Esophagus squamous epithelium (tissue), 5 donors: ENCODE measurements at regions not wholly inside any gene's neighbourhood (a gene's known extent, or its start where the extent isn't known, plus 50 kb on each side); places are given as distances from the start of the nearest gene placed in this dataset.
"Not testable (repeated sequence)": the region's sequence is repeated elsewhere in the genome, so short reads cannot be mapped to it uniquely, and the experiment has no call there.

ENCODE experiments used
- DNase-seq: peaks from one replicate; lab custom pipeline; 2025; lab: John Stamatoyannopoulos, UW
- H3K27ac ChIP-seq, 4 donors: fragments of 200-600 bp; sonication (generic); one replicate each; pipeline ENCODE4 v1.5.1; 2016 to 2019; ENCODE audit warnings: mild to moderate bottlenecking in 1 of 4
- H3K27me3 ChIP-seq, 4 donors: fragments of 200-600 bp; sonication (generic); 1 replicate in 3 of 4; 2 replicates in 1 of 4; pipeline versions ENCODE4 v1.5.1 to v1.6.0; 2017 to 2021; ENCODE audit warnings: antibody characterized with exemption in 1 of 4
- H3K36me3 ChIP-seq, 3 donors: fragments of 200-600 bp; sonication (generic); one replicate each; pipeline ENCODE4 v1.5.1; 2016 to 2019
- H3K4me1 ChIP-seq, 3 donors: fragments of 200-600 bp; sonication (generic); one replicate each; pipeline ENCODE4 v1.5.1; 2017 to 2019
- H3K4me3 ChIP-seq, 4 donors: fragments of 200-600 bp; sonication (generic); 1 replicate in 3 of 4; 2 replicates in 1 of 4; pipeline ENCODE4 v1.5.1; 2016 to 2019; ENCODE audit warnings: mild to moderate bottlenecking in 2 of 4, moderate library complexity in 1 of 4
- H3K9me3 ChIP-seq, 3 donors: fragments of 200-600 bp; sonication (generic); one replicate each; pipeline ENCODE4 v1.5.1; 2016 to 2019
- POLR2A ChIP-seq, 4 donors: fragments of 450-650 bp; IDR thresholded peaks; one replicate each; pipeline ENCODE4 v1.6.1; 2017; ENCODE audit warnings: antibody characterized with exemption in 4 of 4, mild to moderate bottlenecking in 4 of 4, moderate library complexity in 3 of 4
- WGBS, 2 donors: methylation state at CpG; one replicate each; pipeline ENCODE4 v1.1.5; 2018; 5-methylcytosine and 5-hydroxymethylcytosine counted together
- intact Hi-C: fragments of 100-400 bp; cut with DNase I; formaldehyde crosslinking; loops from one replicate; pipeline ENCODE4 v1.15.0; 2022
- TF ChIP-seq, protein P1 (sequence below), 6 experiments: fragments of 450-650 bp in 4 of 6; fragments of 200-600 bp in 2 of 6; sonication (generic) in 2 of 6; IDR thresholded peaks; one replicate each; pipeline ENCODE4 v1.5.1; 2016 to 2019; ENCODE audit warnings: antibody characterized with exemption in 6 of 6, mild to moderate bottlenecking in 4 of 6, moderate library complexity in 4 of 6
- donor health status: DM: yes; HTN: yes; CAD: no.

DNA sequence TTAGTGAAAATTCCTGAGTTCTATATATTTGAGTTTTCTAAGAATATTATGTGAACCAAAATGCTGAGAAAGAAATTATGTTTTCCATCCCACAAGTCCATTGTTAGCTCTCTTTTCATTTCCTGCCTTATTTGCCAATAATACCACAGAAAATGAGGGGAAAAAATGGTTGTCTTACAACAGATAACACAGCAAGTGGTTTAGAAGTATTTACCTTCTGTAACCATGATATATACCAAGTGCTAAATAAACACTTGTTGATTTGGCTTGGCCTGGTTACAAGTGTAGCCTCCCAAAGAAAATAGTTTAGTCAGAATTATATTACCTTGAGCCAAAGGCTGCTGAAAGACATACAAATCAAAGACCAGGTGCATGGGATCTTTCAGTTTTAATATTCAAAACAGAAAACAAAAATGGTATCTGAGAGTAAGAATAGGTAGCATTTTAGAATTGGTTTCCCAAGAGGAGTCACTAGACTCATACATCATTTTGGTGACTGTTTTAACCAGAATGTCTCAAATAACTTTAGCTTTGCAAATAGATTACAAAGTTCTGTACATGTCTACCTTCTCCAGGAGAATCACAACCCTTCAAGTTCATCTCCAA lies 439.8 kb upstream of the DYNLRB2 start:
- Histone ChIP-seq H3K9me3 (peaks cover 0 to 11% (median 0%) of the 10 kb centered on the region in 3 donors), H3K4me1 (peaks cover 0 to 30% (median 2%) of the 10 kb centered on the region in 3 donors), H3K27ac (no peak overlapping the region), H3K4me3 (no peak overlapping the region), H3K27me3 (no peaks in the 10 kb centered on the region), H3K36me3 (no peaks in the 10 kb centered on the region)
- intact Hi-C loops = no loop called here
- no peak for DNase-seq
- no peak for TF ChIP-seq POLR2A (IDR thresholded peaks at IDR 0.05)
- TF ChIP-seq, protein P1, sequence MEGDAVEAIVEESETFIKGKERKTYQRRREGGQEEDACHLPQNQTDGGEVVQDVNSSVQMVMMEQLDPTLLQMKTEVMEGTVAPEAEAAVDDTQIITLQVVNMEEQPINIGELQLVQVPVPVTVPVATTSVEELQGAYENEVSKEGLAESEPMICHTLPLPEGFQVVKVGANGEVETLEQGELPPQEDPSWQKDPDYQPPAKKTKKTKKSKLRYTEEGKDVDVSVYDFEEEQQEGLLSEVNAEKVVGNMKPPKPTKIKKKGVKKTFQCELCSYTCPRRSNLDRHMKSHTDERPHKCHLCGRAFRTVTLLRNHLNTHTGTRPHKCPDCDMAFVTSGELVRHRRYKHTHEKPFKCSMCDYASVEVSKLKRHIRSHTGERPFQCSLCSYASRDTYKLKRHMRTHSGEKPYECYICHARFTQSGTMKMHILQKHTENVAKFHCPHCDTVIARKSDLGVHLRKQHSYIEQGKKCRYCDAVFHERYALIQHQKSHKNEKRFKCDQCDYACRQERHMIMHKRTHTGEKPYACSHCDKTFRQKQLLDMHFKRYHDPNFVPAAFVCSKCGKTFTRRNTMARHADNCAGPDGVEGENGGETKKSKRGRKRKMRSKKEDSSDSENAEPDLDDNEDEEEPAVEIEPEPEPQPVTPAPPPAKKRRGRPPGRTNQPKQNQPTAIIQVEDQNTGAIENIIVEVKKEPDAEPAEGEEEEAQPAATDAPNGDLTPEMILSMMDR (IDR thresholded peaks at IDR 0.05) = no peak

- Histone ChIP-seq H3K36me3 (no peaks in the 10 kb centered on the region), H3K4me1 (peaks cover 0 to 23% (median 2%) of the 10 kb centered on the region in 3 donors)
- intact Hi-C loops = no loop called here
These were observed 440.6 kb upstream of the DYNLRB2 start for GRCh38 chr16:80100186-80100585.

DNA sequence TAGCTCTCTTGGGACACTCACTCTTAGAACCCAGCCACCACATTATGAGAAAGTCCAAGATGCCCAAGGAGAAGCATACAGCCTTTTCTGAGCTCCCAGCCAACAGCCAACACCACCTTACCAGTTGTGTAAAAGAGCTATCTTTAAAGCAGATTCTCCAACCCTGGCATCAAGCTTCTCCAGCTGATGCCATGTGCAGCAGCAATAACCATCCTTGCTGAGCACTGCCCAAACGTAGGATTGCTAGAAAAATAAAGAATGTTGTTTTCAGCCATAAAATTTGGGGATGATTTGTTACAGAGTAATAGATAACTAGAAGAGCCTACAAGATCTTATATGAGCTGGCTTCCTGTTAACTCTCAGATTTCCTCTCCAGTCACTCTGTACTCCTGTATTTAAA lies 443.7 kb upstream of the DYNLRB2 start:
- Histone ChIP-seq H3K4me3 (no peak overlapping the region), H3K36me3 (no peaks in the 10 kb centered on the region), H3K4me1 (peaks cover 0 to 10% (median 0%) of the 10 kb centered on the region in 3 donors), H3K27ac (no peak overlapping the region), H3K9me3 (peaks cover 0 to 11% (median 0%) of the 10 kb centered on the region in 3 donors), H3K27me3 (no peaks in the 10 kb centered on the region)
- no peak for TF ChIP-seq POLR2A (IDR thresholded peaks at IDR 0.05)
- TF ChIP-seq, protein P1 (IDR thresholded peaks at IDR 0.05) = no peak
- intact Hi-C loops = no loop called here
- 82 to 85% methylated on average over 1 of the region's 1 CpG for WGBS, 2 donors
- no peak for DNase-seq

More at GRCh38 chr16:80100186-80100585, 440.6 kb upstream of the DYNLRB2 start:
- no peak overlapping the region for H3K4me3 ChIP-seq
- no peaks in the 10 kb centered on the region for H3K27me3 ChIP-seq
- DNase-seq = no peak
- H3K27ac ChIP-seq = no peak overlapping the region
- no peak for TF ChIP-seq POLR2A (IDR thresholded peaks at IDR 0.05)
- TF ChIP-seq, protein P1 (IDR thresholded peaks at IDR 0.05) = no peak
- peaks cover 0 to 11% (median 0%) of the 10 kb centered on the region in 3 donors for H3K9me3 ChIP-seq

GRCh38 chr16:80092681-80093080 lies 448.1 kb upstream of the DYNLRB2 start:
- 46 to 49% methylated on average over 4 of the region's 4 CpGs for WGBS, 2 donors
- Histone ChIP-seq H3K27me3 (no peaks in the 10 kb centered on the region), H3K27ac (no peak overlapping the region), H3K4me3 (no peak overlapping the region), H3K4me1 (peaks cover 0 to 15% (median 0%) of the 10 kb centered on the region in 3 donors), H3K36me3 (no peaks in the 10 kb centered on the region), H3K9me3 (peaks cover 0 to 11% (median 0%) of the 10 kb centered on the region in 3 donors)
- no peak for DNase-seq
- intact Hi-C loops = no loop called here
- TF ChIP-seq POLR2A (IDR thresholded peaks at IDR 0.05) = no peak
- TF ChIP-seq, protein P1 (IDR thresholded peaks at IDR 0.05) = no peak

GRCh38 chr16:80091453-80091852 lies 449.3 kb upstream of the DYNLRB2 start:
- intact Hi-C loops, DNase-seq, H3K36me3 ChIP-seq, H3K4me3 ChIP-seq, H3K27me3 ChIP-seq, H3K9me3 ChIP-seq: not testable (repeated sequence)
- peak overlapping the region in 2 of 4 donors; percentile 1 to 7 for H3K27ac ChIP-seq
- H3K4me1 ChIP-seq = peaks cover 0 to 15% (median 0%) of the 10 kb centered on the region in 3 donors
- TF ChIP-seq, protein P1 (IDR thresholded peaks at IDR 0.05) = peak in 2 of 6 experiments; percentile 14 to 21
- 15 to 49% methylated on average over 3 to 4 of the region's 4 CpGs for WGBS, 2 donors
